ENCODE measurements at regions not wholly inside any gene's neighbourhood (a gene's known extent, or its start where the extent isn't known, plus 50 kb on each side); places are given as distances from the start of the nearest gene placed in this dataset.

GRCh38 chr6:76702187-76702586, 629.7 kb upstream of the IMPG1 start:
- TF ChIP-seq, protein P1, sequence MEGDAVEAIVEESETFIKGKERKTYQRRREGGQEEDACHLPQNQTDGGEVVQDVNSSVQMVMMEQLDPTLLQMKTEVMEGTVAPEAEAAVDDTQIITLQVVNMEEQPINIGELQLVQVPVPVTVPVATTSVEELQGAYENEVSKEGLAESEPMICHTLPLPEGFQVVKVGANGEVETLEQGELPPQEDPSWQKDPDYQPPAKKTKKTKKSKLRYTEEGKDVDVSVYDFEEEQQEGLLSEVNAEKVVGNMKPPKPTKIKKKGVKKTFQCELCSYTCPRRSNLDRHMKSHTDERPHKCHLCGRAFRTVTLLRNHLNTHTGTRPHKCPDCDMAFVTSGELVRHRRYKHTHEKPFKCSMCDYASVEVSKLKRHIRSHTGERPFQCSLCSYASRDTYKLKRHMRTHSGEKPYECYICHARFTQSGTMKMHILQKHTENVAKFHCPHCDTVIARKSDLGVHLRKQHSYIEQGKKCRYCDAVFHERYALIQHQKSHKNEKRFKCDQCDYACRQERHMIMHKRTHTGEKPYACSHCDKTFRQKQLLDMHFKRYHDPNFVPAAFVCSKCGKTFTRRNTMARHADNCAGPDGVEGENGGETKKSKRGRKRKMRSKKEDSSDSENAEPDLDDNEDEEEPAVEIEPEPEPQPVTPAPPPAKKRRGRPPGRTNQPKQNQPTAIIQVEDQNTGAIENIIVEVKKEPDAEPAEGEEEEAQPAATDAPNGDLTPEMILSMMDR (IDR thresholded peaks at IDR 0.05; ENCODE audit: low read depth, low read length, missing input control): no peak
- TF ChIP-seq NR2F2 (IDR thresholded peaks at IDR 0.05) (no peak), JUND (IDR thresholded peaks at IDR 0.05) (no peak), YY1 (IDR thresholded peaks at IDR 0.05) (no peak), RAD21 (IDR thresholded peaks at IDR 0.05) (no peak), SP1 (IDR thresholded peaks at IDR 0.05) (no peak), HNF4A (conservative IDR thresholded peaks at IDR 0.05) (no peak)
- TF ChIP-seq, protein P2, sequence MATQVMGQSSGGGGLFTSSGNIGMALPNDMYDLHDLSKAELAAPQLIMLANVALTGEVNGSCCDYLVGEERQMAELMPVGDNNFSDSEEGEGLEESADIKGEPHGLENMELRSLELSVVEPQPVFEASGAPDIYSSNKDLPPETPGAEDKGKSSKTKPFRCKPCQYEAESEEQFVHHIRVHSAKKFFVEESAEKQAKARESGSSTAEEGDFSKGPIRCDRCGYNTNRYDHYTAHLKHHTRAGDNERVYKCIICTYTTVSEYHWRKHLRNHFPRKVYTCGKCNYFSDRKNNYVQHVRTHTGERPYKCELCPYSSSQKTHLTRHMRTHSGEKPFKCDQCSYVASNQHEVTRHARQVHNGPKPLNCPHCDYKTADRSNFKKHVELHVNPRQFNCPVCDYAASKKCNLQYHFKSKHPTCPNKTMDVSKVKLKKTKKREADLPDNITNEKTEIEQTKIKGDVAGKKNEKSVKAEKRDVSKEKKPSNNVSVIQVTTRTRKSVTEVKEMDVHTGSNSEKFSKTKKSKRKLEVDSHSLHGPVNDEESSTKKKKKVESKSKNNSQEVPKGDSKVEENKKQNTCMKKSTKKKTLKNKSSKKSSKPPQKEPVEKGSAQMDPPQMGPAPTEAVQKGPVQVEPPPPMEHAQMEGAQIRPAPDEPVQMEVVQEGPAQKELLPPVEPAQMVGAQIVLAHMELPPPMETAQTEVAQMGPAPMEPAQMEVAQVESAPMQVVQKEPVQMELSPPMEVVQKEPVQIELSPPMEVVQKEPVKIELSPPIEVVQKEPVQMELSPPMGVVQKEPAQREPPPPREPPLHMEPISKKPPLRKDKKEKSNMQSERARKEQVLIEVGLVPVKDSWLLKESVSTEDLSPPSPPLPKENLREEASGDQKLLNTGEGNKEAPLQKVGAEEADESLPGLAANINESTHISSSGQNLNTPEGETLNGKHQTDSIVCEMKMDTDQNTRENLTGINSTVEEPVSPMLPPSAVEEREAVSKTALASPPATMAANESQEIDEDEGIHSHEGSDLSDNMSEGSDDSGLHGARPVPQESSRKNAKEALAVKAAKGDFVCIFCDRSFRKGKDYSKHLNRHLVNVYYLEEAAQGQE (IDR thresholded peaks at IDR 0.05): no peak
- TF ChIP-seq, protein P3, sequence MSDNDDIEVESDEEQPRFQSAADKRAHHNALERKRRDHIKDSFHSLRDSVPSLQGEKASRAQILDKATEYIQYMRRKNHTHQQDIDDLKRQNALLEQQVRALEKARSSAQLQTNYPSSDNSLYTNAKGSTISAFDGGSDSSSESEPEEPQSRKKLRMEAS (IDR thresholded peaks at IDR 0.05): no peak
- TF ChIP-seq, protein P4, sequence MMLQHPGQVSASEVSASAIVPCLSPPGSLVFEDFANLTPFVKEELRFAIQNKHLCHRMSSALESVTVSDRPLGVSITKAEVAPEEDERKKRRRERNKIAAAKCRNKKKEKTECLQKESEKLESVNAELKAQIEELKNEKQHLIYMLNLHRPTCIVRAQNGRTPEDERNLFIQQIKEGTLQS (IDR thresholded peaks at IDR 0.05): no peak

All from liver (tissue), 3 donors.